SIG-M5 treated with dmso at 0.1 percent for 504 hours (cell line): ENCODE measurements at regions not wholly inside any gene's neighbourhood (a gene's known extent, or its start where the extent isn't known, plus 50 kb on each side); places are given as distances from the start of the nearest gene placed in this dataset.
A peak's percentile ranks its signal among the peaks of the same experiment; 100 is the strongest.

Experiments used
- DNase-seq: peaks from one replicate; lab custom pipeline; 2025; ENCODE audit not compliant: unreplicated experiment; lab: John Stamatoyannopoulos, UW

- DNase-seq = no peak
Measured at GRCh38 chr13:89678466-89679121, 1668.9 kb upstream of the MIR17HG start.

GRCh38 chr13:89684896-89685295, 1662.6 kb upstream of the MIR17HG start:
- no peak for DNase-seq

GRCh38 chr13:89686171-89686570, 1661.3 kb upstream of the MIR17HG start:
- DNase-seq = no peak

GRCh38 chr13:89687066-89687465, 1660.4 kb upstream of the MIR17HG start:
- no peak for DNase-seq

- DNase-seq = no peak
Measured at GRCh38 chr13:89688918-89689317, 1658.6 kb upstream of the MIR17HG start.

- no peak for DNase-seq
Measured at GRCh38 chr13:89694451-89694850, 1653.0 kb upstream of the MIR17HG start.

GRCh38 chr13:89695343-89696257, 1651.9 kb upstream of the MIR17HG start:
- DNase-seq = peak; percentile 31

- no peak for DNase-seq
Measured at GRCh38 chr13:89701913-89702312, 1645.6 kb upstream of the MIR17HG start.

GRCh38 chr13:89704040-89704439, 1643.4 kb upstream of the MIR17HG start:
- DNase-seq = no peak

- DNase-seq = no peak
Measured at GRCh38 chr13:89708013-89708412, 1639.5 kb upstream of the MIR17HG start.

- DNase-seq = no peak
Measured at GRCh38 chr13:89721216-89721615, 1626.3 kb upstream of the MIR17HG start.

GRCh38 chr13:89726690-89727435, 1620.6 kb upstream of the MIR17HG start:
- DNase-seq = no peak

GRCh38 chr13:89733829-89734228, 1613.7 kb upstream of the MIR17HG start:
- no peak for DNase-seq

- DNase-seq = no peak
Measured at GRCh38 chr13:89737051-89737450, 1610.4 kb upstream of the MIR17HG start.

GRCh38 chr13:89738072-89738471, 1609.4 kb upstream of the MIR17HG start:
- no peak for DNase-seq

GRCh38 chr13:89740994-89741685, 1606.3 kb upstream of the MIR17HG start:
- DNase-seq = no peak

- DNase-seq = no peak
Measured at GRCh38 chr13:89746554-89746953, 1600.9 kb upstream of the MIR17HG start.

GRCh38 chr13:89748716-89749115, 1598.8 kb upstream of the MIR17HG start:
- no peak for DNase-seq

GRCh38 chr13:89749888-89750287, 1597.6 kb upstream of the MIR17HG start:
- DNase-seq = no peak

- no peak for DNase-seq
Measured at GRCh38 chr13:89750371-89750770, 1597.1 kb upstream of the MIR17HG start.

GRCh38 chr13:89751432-89751930, 1596.0 kb upstream of the MIR17HG start:
- no peak for DNase-seq
